C4-2B (cell line): ENCODE measurements at regions not wholly inside any gene's neighbourhood (a gene's known extent, or its start where the extent isn't known, plus 50 kb on each side); places are given as distances from the start of the nearest gene placed in this dataset.

ENCODE experiments used
- CTCF ChIP-seq: fragments of 450-650 bp; conservative IDR thresholded peaks from 2 replicates; pipeline ENCODE4 v1.5.1; 2017; ENCODE audit warnings: mild to moderate bottlenecking
- ZFX ChIP-seq: fragments of 450-650 bp; IDR thresholded peaks from 2 replicates; pipeline ENCODE4 v1.6.1; 2017

GRCh38 chr4:66602622-66603021 is 932.3 kb upstream of the EPHA5 start:
- no peak for TF ChIP-seq CTCF
- no peak for TF ChIP-seq ZFX
